T-helper 17 cell (primary cell): ENCODE measurements at regions not wholly inside any gene's neighbourhood (a gene's known extent, or its start where the extent isn't known, plus 50 kb on each side); places are given as distances from the start of the nearest gene placed in this dataset.
"Not testable (repeated sequence)": the region's sequence is repeated elsewhere in the genome, so short reads cannot be mapped to it uniquely, and the experiment has no call there.

Source experiments
- ATAC-seq: fragments of 150-1000 bp; cut with Tn5 transposase; 2 replicates; pipeline ENCODE4 v1.10.0; 2021; ENCODE audit warnings: mild to moderate bottlenecking, moderate library complexity
- DNase-seq, 3 donors: peaks; one replicate each; pipeline versions ENCODE4 v3.0.0 to v3.0.0-alpha.2; 2020 to 2021
- H3K9me3 ChIP-seq: one replicate; pipeline ENCODE4 v1.7.0; 2013; ENCODE audit warnings: low read length, mild to moderate bottlenecking; ENCODE audit not compliant: control insufficient read depth, poor library complexity, severe bottlenecking
- H3K27ac Mint-ChIP-seq: one replicate; pipeline ENCODE4 v1.8.0; 2022; ENCODE audit warnings: mild to moderate bottlenecking, moderate library complexity, mixed read lengths
- H3K27me3 Mint-ChIP-seq: one replicate; pipeline ENCODE4 v1.8.0; 2022; ENCODE audit warnings: mixed read lengths
- H3K36me3 Mint-ChIP-seq: one replicate; pipeline ENCODE4 v1.8.0; 2022; ENCODE audit warnings: low read depth, mixed read lengths
- H3K4me1 Mint-ChIP-seq: one replicate; pipeline ENCODE4 v1.8.0; 2022; ENCODE audit warnings: mild to moderate bottlenecking, mixed read lengths
- H3K4me3 Mint-ChIP-seq: one replicate; pipeline ENCODE4 v1.8.0; 2022; ENCODE audit warnings: mild to moderate bottlenecking, moderate library complexity, mixed read lengths

GRCh38 chr18:25473008-25473407, 121.0 kb upstream of the ZNF521 start:
- Mint-ChIP-seq H3K36me3 (no peaks in the 10 kb centered on the region), H3K4me3 (no peak overlapping the region), H3K4me1 (no peaks in the 10 kb centered on the region), H3K27me3 (no peaks in the 10 kb centered on the region), H3K27ac (no peak overlapping the region)
- ATAC-seq, result no peak
- no peaks in the 10 kb centered on the region for H3K9me3 ChIP-seq
- no peak for DNase-seq

GRCh38 chr18:25470756-25471524, 119.0 kb upstream of the ZNF521 start:
- H3K36me3 Mint-ChIP-seq, ATAC-seq, H3K4me1 Mint-ChIP-seq, H3K27ac Mint-ChIP-seq, H3K9me3 ChIP-seq, H3K27me3 Mint-ChIP-seq, DNase-seq, H3K4me3 Mint-ChIP-seq: not testable (repeated sequence)

GRCh38 chr18:25470062-25470461, 118.1 kb upstream of the ZNF521 start:
- no peaks in the 10 kb centered on the region for H3K4me1 Mint-ChIP-seq
- H3K4me3 Mint-ChIP-seq, result no peak overlapping the region
- DNase-seq, result no peak
- H3K9me3 ChIP-seq, result no peaks in the 10 kb centered on the region
- H3K27me3 Mint-ChIP-seq, result no peaks in the 10 kb centered on the region
- no peak overlapping the region for H3K27ac Mint-ChIP-seq
- H3K36me3 Mint-ChIP-seq, result no peaks in the 10 kb centered on the region
- no peak for ATAC-seq

- no peaks in the 10 kb centered on the region for H3K9me3 ChIP-seq
- H3K36me3 Mint-ChIP-seq, result no peaks in the 10 kb centered on the region
- ATAC-seq (no peak), DNase-seq (no peak)
- no peak overlapping the region for H3K4me3 Mint-ChIP-seq
- H3K27ac Mint-ChIP-seq, result no peak overlapping the region
- no peaks in the 10 kb centered on the region for H3K27me3 Mint-ChIP-seq
- no peaks in the 10 kb centered on the region for H3K4me1 Mint-ChIP-seq
These were observed 117.5 kb upstream of the ZNF521 start for GRCh38 chr18:25469489-25469888.

GRCh38 chr18:25467226-25467987, 115.4 kb upstream of the ZNF521 start:
- ATAC-seq (no peak), DNase-seq (no peak)
- no peaks in the 10 kb centered on the region for H3K27me3 Mint-ChIP-seq
- H3K36me3 Mint-ChIP-seq, result no peaks in the 10 kb centered on the region
- H3K4me3 Mint-ChIP-seq, result no peak overlapping the region
- no peak overlapping the region for H3K27ac Mint-ChIP-seq
- H3K4me1 Mint-ChIP-seq, result no peaks in the 10 kb centered on the region
- H3K9me3 ChIP-seq, result no peaks in the 10 kb centered on the region

- Mint-ChIP-seq H3K4me1 (no peaks in the 10 kb centered on the region), H3K27ac (no peak overlapping the region), H3K36me3 (no peaks in the 10 kb centered on the region), H3K27me3 (no peaks in the 10 kb centered on the region), H3K4me3 (no peak overlapping the region)
- DNase-seq (no peak), ATAC-seq (no peak)
- H3K9me3 ChIP-seq, result no peaks in the 10 kb centered on the region
These were observed 113.3 kb upstream of the ZNF521 start for GRCh38 chr18:25465152-25465732.

GRCh38 chr18:25464227-25464626, 112.3 kb upstream of the ZNF521 start:
- no peak for ATAC-seq
- DNase-seq, result no peak
- H3K4me3 Mint-ChIP-seq, result no peak overlapping the region
- no peaks in the 10 kb centered on the region for H3K27me3 Mint-ChIP-seq
- H3K9me3 ChIP-seq, result no peaks in the 10 kb centered on the region
- H3K27ac Mint-ChIP-seq, result no peak overlapping the region
- H3K4me1 Mint-ChIP-seq, result no peaks in the 10 kb centered on the region
- no peaks in the 10 kb centered on the region for H3K36me3 Mint-ChIP-seq

GRCh38 chr18:25463726-25464125, 111.8 kb upstream of the ZNF521 start:
- Mint-ChIP-seq H3K4me1 (no peaks in the 10 kb centered on the region), H3K27ac (no peak overlapping the region), H3K36me3 (no peaks in the 10 kb centered on the region), H3K27me3 (no peaks in the 10 kb centered on the region), H3K4me3 (no peak overlapping the region)
- no peaks in the 10 kb centered on the region for H3K9me3 ChIP-seq
- ATAC-seq, result no peak
- no peak for DNase-seq

- Mint-ChIP-seq H3K27me3 (no peaks in the 10 kb centered on the region), H3K27ac (no peak overlapping the region), H3K36me3 (no peaks in the 10 kb centered on the region), H3K4me1 (no peaks in the 10 kb centered on the region), H3K4me3 (no peak overlapping the region)
- no peaks in the 10 kb centered on the region for H3K9me3 ChIP-seq
- ATAC-seq, result no peak
- DNase-seq, result no peak
These were observed 107.8 kb upstream of the ZNF521 start for GRCh38 chr18:25459814-25460213.

- DNase-seq, result no peak
- no peak overlapping the region for H3K27ac Mint-ChIP-seq
- no peaks in the 10 kb centered on the region for H3K9me3 ChIP-seq
- H3K36me3 Mint-ChIP-seq, result no peaks in the 10 kb centered on the region
- no peaks in the 10 kb centered on the region for H3K27me3 Mint-ChIP-seq
- no peaks in the 10 kb centered on the region for H3K4me1 Mint-ChIP-seq
- H3K4me3 Mint-ChIP-seq, result no peak overlapping the region
- ATAC-seq, result no peak
These were observed 105.6 kb upstream of the ZNF521 start for GRCh38 chr18:25457601-25458000.

- H3K4me3 Mint-ChIP-seq, result no peak overlapping the region
- H3K27me3 Mint-ChIP-seq, result no peaks in the 10 kb centered on the region
- H3K36me3 Mint-ChIP-seq, result no peaks in the 10 kb centered on the region
- ATAC-seq, result no peak
- no peaks in the 10 kb centered on the region for H3K9me3 ChIP-seq
- DNase-seq, result no peak
- no peak overlapping the region for H3K27ac Mint-ChIP-seq
- no peaks in the 10 kb centered on the region for H3K4me1 Mint-ChIP-seq
These were observed 105.2 kb upstream of the ZNF521 start for GRCh38 chr18:25457126-25457525.

- no peaks in the 10 kb centered on the region for H3K9me3 ChIP-seq
- DNase-seq (no peak), ATAC-seq (no peak)
- Mint-ChIP-seq H3K27ac (no peak overlapping the region), H3K27me3 (no peaks in the 10 kb centered on the region), H3K36me3 (no peaks in the 10 kb centered on the region), H3K4me1 (no peaks in the 10 kb centered on the region), H3K4me3 (no peak overlapping the region)
These were observed 104.5 kb upstream of the ZNF521 start for GRCh38 chr18:25456334-25457010.

- ATAC-seq, result no peak
These were observed 103.7 kb upstream of the ZNF521 start for GRCh38 chr18:25455646-25456045.

More at GRCh38 chr18:25455646-25456045, 103.7 kb upstream of the ZNF521 start:
- DNase-seq, result no peak
- no peaks in the 10 kb centered on the region for H3K27me3 Mint-ChIP-seq
- H3K4me1 Mint-ChIP-seq, result no peaks in the 10 kb centered on the region
- H3K4me3 Mint-ChIP-seq, result no peak overlapping the region
- H3K27ac Mint-ChIP-seq, result no peak overlapping the region
- H3K9me3 ChIP-seq, result no peaks in the 10 kb centered on the region
- H3K36me3 Mint-ChIP-seq, result no peaks in the 10 kb centered on the region
